ENCODE measurements at regions not wholly inside any gene's neighbourhood (a gene's known extent, or its start where the extent isn't known, plus 50 kb on each side); places are given as distances from the start of the nearest gene placed in this dataset.

GRCh38 chr13:66117563-66117962 lies 1112.6 kb downstream of the PCDH9 start:
- DNase-seq (ENCODE audit: low spot score), result no peak
- CTCF ChIA-PET, result no interaction called here
- no peak for TF ChIP-seq CTCF (conservative IDR thresholded peaks at IDR 0.05; ENCODE audit: low read depth)
- H3K27ac ChIP-seq, result no peak overlapping the region
- POLR2A ChIA-PET (ENCODE audit: low non-redundant PET), result no interaction called here

GRCh38 chr13:66113882-66114526 lies 1116.1 kb downstream of the PCDH9 start:
- no peak for DNase-seq (ENCODE audit: low spot score)
- no peak for TF ChIP-seq CTCF (conservative IDR thresholded peaks at IDR 0.05; ENCODE audit: low read depth)
- ChIA-PET CTCF (no interaction called here), POLR2A (ENCODE audit: low non-redundant PET) (no interaction called here)
- H3K27ac ChIP-seq, result no peak overlapping the region

GRCh38 chr13:66111628-66112027 lies 1118.5 kb downstream of the PCDH9 start:
- ChIA-PET CTCF (no interaction called here), POLR2A (ENCODE audit: low non-redundant PET) (no interaction called here)
- no peak overlapping the region for H3K27ac ChIP-seq
- no peak for TF ChIP-seq CTCF (conservative IDR thresholded peaks at IDR 0.05; ENCODE audit: low read depth)
- no peak for DNase-seq (ENCODE audit: low spot score)

GRCh38 chr13:66106246-66106645 lies 1123.9 kb downstream of the PCDH9 start:
- H3K27ac ChIP-seq, result no peak overlapping the region
- no peak for DNase-seq (ENCODE audit: low spot score)
- no peak for TF ChIP-seq CTCF (conservative IDR thresholded peaks at IDR 0.05; ENCODE audit: low read depth)
- POLR2A ChIA-PET (ENCODE audit: low non-redundant PET), result no interaction called here
- CTCF ChIA-PET, result no interaction called here

- POLR2A ChIA-PET (ENCODE audit: low non-redundant PET), result no interaction called here
- H3K27ac ChIP-seq, result no peak overlapping the region
- DNase-seq (ENCODE audit: low spot score), result no peak
- CTCF ChIA-PET, result no interaction called here
- no peak for TF ChIP-seq CTCF (conservative IDR thresholded peaks at IDR 0.05; ENCODE audit: low read depth)
These were observed 1127.3 kb downstream of the PCDH9 start for GRCh38 chr13:66102864-66103263.

GRCh38 chr13:66099825-66100224 lies 1130.3 kb downstream of the PCDH9 start:
- no peak overlapping the region for H3K27ac ChIP-seq
- ChIA-PET CTCF (no interaction called here), POLR2A (ENCODE audit: low non-redundant PET) (interaction anchor here (0.6 kb wide), 1 partner anchor 965 kb away, joined by 4 read pairs; no protein-coding TSS in a partner anchor)
- no peak for TF ChIP-seq CTCF (conservative IDR thresholded peaks at IDR 0.05; ENCODE audit: low read depth)
- DNase-seq (ENCODE audit: low spot score), result no peak
